NAMALWA (cell line): ENCODE measurements at regions not wholly inside any gene's neighbourhood (a gene's known extent, or its start where the extent isn't known, plus 50 kb on each side); places are given as distances from the start of the nearest gene placed in this dataset.

Experiments used
- DNase-seq: peaks from one replicate; pipeline ENCODE4 v3.0.0-alpha.2; 2015; ENCODE audit warnings: low spot score

GRCh38 chr3:117519776-117520175, 810.2 kb downstream of the TUSC7 start:
- no peak for DNase-seq

- DNase-seq: no peak
Observed at GRCh38 chr3:117520582-117520981, 811.0 kb downstream of the TUSC7 start.

- DNase-seq: no peak
Observed at GRCh38 chr3:117523418-117523817, 813.8 kb downstream of the TUSC7 start.

- no peak for DNase-seq
Observed at GRCh38 chr3:117524890-117525289, 815.3 kb downstream of the TUSC7 start.

GRCh38 chr3:117526470-117527079, 817.0 kb downstream of the TUSC7 start:
- peak; percentile 52 for DNase-seq

GRCh38 chr3:117527346-117527745, 817.8 kb downstream of the TUSC7 start:
- no peak for DNase-seq

GRCh38 chr3:117528688-117529087, 819.1 kb downstream of the TUSC7 start:
- DNase-seq: no peak

GRCh38 chr3:117531078-117531767, 821.6 kb downstream of the TUSC7 start:
- no peak for DNase-seq

- DNase-seq: no peak
Observed at GRCh38 chr3:117532268-117532667, 822.7 kb downstream of the TUSC7 start.

GRCh38 chr3:117534138-117534537, 824.6 kb downstream of the TUSC7 start:
- DNase-seq: no peak

- DNase-seq: no peak
Observed at GRCh38 chr3:117536006-117536405, 826.4 kb downstream of the TUSC7 start.

GRCh38 chr3:117537949-117538348, 828.4 kb downstream of the TUSC7 start:
- no peak for DNase-seq

- DNase-seq: no peak
Observed at GRCh38 chr3:117539729-117540128, 830.1 kb downstream of the TUSC7 start.

- DNase-seq: no peak
Observed at GRCh38 chr3:117540597-117540996, 831.0 kb downstream of the TUSC7 start.

- DNase-seq: no peak
Observed at GRCh38 chr3:117541721-117542120, 832.1 kb downstream of the TUSC7 start.

GRCh38 chr3:117543521-117543920, 833.9 kb downstream of the TUSC7 start:
- DNase-seq: no peak

- DNase-seq: no peak
Observed at GRCh38 chr3:117545484-117545883, 835.9 kb downstream of the TUSC7 start.

- no peak for DNase-seq
Observed at GRCh38 chr3:117547956-117548550, 838.5 kb downstream of the TUSC7 start.

- DNase-seq: no peak
Observed at GRCh38 chr3:117548600-117548999, 839.0 kb downstream of the TUSC7 start.

- no peak for DNase-seq
Observed at GRCh38 chr3:117549716-117550115, 840.1 kb downstream of the TUSC7 start.

GRCh38 chr3:117550766-117551165, 841.2 kb downstream of the TUSC7 start:
- no peak for DNase-seq

GRCh38 chr3:117553461-117553860, 843.9 kb downstream of the TUSC7 start:
- DNase-seq: no peak

GRCh38 chr3:117556646-117557407, 847.2 kb downstream of the TUSC7 start:
- no peak for DNase-seq
